ENCODE measurements at regions not wholly inside any gene's neighbourhood (a gene's known extent, or its start where the extent isn't known, plus 50 kb on each side); places are given as distances from the start of the nearest gene placed in this dataset.

DNA sequence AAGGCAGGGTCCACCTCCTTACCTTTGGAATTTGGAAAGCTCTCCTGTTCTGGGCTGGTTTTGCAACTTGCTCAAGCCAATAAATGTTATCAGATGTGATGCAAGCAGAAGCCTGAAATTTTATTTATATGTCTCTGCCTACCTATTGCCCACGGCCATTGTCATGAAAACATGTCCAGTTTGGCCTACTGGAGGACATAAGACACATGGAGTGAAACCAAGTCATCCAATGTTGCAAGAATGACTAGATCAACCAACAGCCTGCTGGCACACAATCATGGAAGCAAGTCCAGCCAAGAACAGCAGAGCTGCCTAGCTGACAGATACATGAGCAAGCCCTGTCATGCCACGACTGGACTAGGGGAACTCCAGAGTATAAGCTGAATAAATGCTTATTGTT is 56.7 kb upstream of the IRAK1BP1 start:
- DNase-seq, result no peak

Measured in NCI-H748 treated with DMSO at 0.1 percent for 48 hours (cell line).